ENCODE measurements at regions not wholly inside any gene's neighbourhood (a gene's known extent, or its start where the extent isn't known, plus 50 kb on each side); places are given as distances from the start of the nearest gene placed in this dataset.

DNA sequence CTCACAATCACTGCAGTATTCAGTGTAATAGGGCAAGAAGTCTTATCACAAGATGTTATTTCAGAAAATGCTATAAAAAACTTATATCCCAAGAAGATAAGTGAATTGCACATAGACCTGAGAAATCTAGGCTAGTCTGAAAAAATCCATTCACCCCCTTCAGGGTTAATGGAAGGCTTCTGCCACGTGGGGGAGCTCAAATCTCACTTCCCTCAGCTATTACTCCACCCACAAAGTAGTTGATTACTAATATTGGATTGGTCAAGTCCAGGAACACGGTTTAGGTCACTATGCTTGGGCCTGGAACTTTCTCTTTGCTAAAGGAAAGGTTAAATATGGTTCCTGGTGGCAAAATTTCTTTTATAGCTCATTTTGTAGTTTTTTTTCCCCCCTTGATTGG, 51.2 kb upstream of the ADAM23 start:
- no peaks in the 10 kb centered on the region for H3K4me1 Mint-ChIP-seq (ENCODE audit: unreplicated experiment)
- peaks cover 3% of the 10 kb centered on the region for H3K27me3 Mint-ChIP-seq
- TF ChIP-seq, protein P1, sequence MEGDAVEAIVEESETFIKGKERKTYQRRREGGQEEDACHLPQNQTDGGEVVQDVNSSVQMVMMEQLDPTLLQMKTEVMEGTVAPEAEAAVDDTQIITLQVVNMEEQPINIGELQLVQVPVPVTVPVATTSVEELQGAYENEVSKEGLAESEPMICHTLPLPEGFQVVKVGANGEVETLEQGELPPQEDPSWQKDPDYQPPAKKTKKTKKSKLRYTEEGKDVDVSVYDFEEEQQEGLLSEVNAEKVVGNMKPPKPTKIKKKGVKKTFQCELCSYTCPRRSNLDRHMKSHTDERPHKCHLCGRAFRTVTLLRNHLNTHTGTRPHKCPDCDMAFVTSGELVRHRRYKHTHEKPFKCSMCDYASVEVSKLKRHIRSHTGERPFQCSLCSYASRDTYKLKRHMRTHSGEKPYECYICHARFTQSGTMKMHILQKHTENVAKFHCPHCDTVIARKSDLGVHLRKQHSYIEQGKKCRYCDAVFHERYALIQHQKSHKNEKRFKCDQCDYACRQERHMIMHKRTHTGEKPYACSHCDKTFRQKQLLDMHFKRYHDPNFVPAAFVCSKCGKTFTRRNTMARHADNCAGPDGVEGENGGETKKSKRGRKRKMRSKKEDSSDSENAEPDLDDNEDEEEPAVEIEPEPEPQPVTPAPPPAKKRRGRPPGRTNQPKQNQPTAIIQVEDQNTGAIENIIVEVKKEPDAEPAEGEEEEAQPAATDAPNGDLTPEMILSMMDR (conservative IDR thresholded peaks at IDR 0.05), result peak; percentile 68
- no peak for DNase-seq (ENCODE audit: extremely low spot score, unreplicated experiment)
- no peaks in the 10 kb centered on the region for H3K9me3 Mint-ChIP-seq
- H3K4me3 Mint-ChIP-seq, result no peak overlapping the region
- H3K36me3 Mint-ChIP-seq, result no peaks in the 10 kb centered on the region
- no peak overlapping the region for H3K27ac Mint-ChIP-seq
